ENCODE measurements at regions not wholly inside any gene's neighbourhood (a gene's known extent, or its start where the extent isn't known, plus 50 kb on each side); places are given as distances from the start of the nearest gene placed in this dataset.
"Not testable (repeated sequence)": the region's sequence is repeated elsewhere in the genome, so short reads cannot be mapped to it uniquely, and the experiment has no call there.

- no peaks in the 10 kb centered on the region for H3K27me3 ChIP-seq
- no peaks in the 10 kb centered on the region for H3K9me3 ChIP-seq
- H3K4me3 ChIP-seq, result no peak overlapping the region
- H3K4me1 ChIP-seq, result no peaks in the 10 kb centered on the region
- H3K36me3 ChIP-seq, result no peaks in the 10 kb centered on the region
- no peak for ATAC-seq
- H3K27ac ChIP-seq, result no peak overlapping the region
- TF ChIP-seq, protein P1, sequence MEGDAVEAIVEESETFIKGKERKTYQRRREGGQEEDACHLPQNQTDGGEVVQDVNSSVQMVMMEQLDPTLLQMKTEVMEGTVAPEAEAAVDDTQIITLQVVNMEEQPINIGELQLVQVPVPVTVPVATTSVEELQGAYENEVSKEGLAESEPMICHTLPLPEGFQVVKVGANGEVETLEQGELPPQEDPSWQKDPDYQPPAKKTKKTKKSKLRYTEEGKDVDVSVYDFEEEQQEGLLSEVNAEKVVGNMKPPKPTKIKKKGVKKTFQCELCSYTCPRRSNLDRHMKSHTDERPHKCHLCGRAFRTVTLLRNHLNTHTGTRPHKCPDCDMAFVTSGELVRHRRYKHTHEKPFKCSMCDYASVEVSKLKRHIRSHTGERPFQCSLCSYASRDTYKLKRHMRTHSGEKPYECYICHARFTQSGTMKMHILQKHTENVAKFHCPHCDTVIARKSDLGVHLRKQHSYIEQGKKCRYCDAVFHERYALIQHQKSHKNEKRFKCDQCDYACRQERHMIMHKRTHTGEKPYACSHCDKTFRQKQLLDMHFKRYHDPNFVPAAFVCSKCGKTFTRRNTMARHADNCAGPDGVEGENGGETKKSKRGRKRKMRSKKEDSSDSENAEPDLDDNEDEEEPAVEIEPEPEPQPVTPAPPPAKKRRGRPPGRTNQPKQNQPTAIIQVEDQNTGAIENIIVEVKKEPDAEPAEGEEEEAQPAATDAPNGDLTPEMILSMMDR (IDR thresholded peaks at IDR 0.05), result no peak
- TF ChIP-seq EP300 (IDR thresholded peaks at IDR 0.05) (no peak), POLR2A (IDR thresholded peaks at IDR 0.05) (no peak), POLR2AphosphoS5 (IDR thresholded peaks at IDR 0.05) (no peak)
These were observed 440.3 kb downstream of the POM121L12 start for GRCh38 chr7:53475776-53476175.

- 78 to 85% methylated on average over 3 of the region's 3 CpGs for WGBS, 2 donors (ENCODE audit: low coverage in 1 of 2)
- H3K9me3 ChIP-seq, result no peaks in the 10 kb centered on the region
- no peak for ATAC-seq
These were observed 441.1 kb downstream of the POM121L12 start for GRCh38 chr7:53476566-53476965.

DNA sequence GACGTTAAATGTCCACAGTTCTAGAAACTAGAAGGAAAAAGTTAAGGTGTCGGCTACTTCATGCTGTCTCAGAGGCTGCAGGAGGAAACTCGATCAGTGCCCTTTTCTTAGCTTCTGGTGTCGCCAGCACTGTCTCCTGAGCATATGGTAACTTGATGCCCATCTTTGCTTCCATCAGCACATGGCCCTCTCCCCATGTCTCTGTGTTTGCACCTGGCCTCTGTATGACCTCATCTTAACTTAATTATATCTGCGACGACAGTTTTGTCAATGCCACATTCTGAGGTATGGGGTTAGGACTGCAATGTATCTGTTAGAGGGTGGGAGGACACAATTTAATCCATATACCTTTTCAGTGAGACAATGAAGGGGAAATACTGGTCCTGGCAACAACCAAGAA is 449.9 kb downstream of the POM121L12 start:
- WGBS, 2 donors (ENCODE audit: low coverage in 1 of 2), result 78% methylated on average over 6 of the region's 6 CpGs; no CpG with 5 or more reads in 1 of the 2 donors
- no peaks in the 10 kb centered on the region for H3K4me1 ChIP-seq
- no peak overlapping the region for H3K4me3 ChIP-seq
- H3K9me3 ChIP-seq, result no peaks in the 10 kb centered on the region
- no peak overlapping the region for H3K27ac ChIP-seq
- H3K27me3 ChIP-seq, result no peaks in the 10 kb centered on the region
- ATAC-seq, result no peak
- no peaks in the 10 kb centered on the region for H3K36me3 ChIP-seq
- TF ChIP-seq POLR2A (IDR thresholded peaks at IDR 0.05) (no peak), EP300 (IDR thresholded peaks at IDR 0.05) (no peak), POLR2AphosphoS5 (IDR thresholded peaks at IDR 0.05) (no peak)
- TF ChIP-seq, protein P1 (IDR thresholded peaks at IDR 0.05), result no peak

More at GRCh38 chr7:53476566-53476965, 441.1 kb downstream of the POM121L12 start:
- TF ChIP-seq, protein P1 (IDR thresholded peaks at IDR 0.05), result no peak
- no peak for TF ChIP-seq POLR2A (IDR thresholded peaks at IDR 0.05)
- no peak for TF ChIP-seq EP300 (IDR thresholded peaks at IDR 0.05)
- TF ChIP-seq POLR2AphosphoS5 (IDR thresholded peaks at IDR 0.05), result no peak
- Histone ChIP-seq H3K27me3 (no peaks in the 10 kb centered on the region), H3K4me1 (no peaks in the 10 kb centered on the region), H3K36me3 (no peaks in the 10 kb centered on the region), H3K4me3 (no peak overlapping the region), H3K27ac (no peak overlapping the region)

- Histone ChIP-seq H3K4me1 (no peaks in the 10 kb centered on the region), H3K9me3 (peaks cover 0 to 3% (median 0%) of the 10 kb centered on the region in 3 donors), H3K27me3 (no peaks in the 10 kb centered on the region), H3K36me3 (no peaks in the 10 kb centered on the region), H3K4me3 (no peak overlapping the region), H3K27ac (no peak overlapping the region)
- WGBS, 2 donors (ENCODE audit: low coverage in 1 of 2), result 96 to 100% methylated on average over 4 to 6 of the region's 6 CpGs
- ATAC-seq, result no peak
- TF ChIP-seq, protein P1 (IDR thresholded peaks at IDR 0.05), result no peak
- TF ChIP-seq POLR2A (IDR thresholded peaks at IDR 0.05), result no peak
- TF ChIP-seq EP300 (IDR thresholded peaks at IDR 0.05), result no peak
- no peak for TF ChIP-seq POLR2AphosphoS5 (IDR thresholded peaks at IDR 0.05)
These were observed 455.6 kb downstream of the POM121L12 start for GRCh38 chr7:53491051-53491450.

- not testable (repeated sequence) for H3K4me1 ChIP-seq, ATAC-seq, H3K27me3 ChIP-seq, H3K4me3 ChIP-seq, H3K9me3 ChIP-seq, H3K27ac ChIP-seq, H3K36me3 ChIP-seq
- WGBS, 2 donors (ENCODE audit: low coverage in 1 of 2), result no CpG with 5 or more reads among the region's 20 CpGs
These were observed 459.7 kb downstream of the POM121L12 start for GRCh38 chr7:53495181-53495580.

Data from gastroesophageal sphincter (tissue), 4 donors.